Loucy (cell line): ENCODE measurements at regions not wholly inside any gene's neighbourhood (a gene's known extent, or its start where the extent isn't known, plus 50 kb on each side); places are given as distances from the start of the nearest gene placed in this dataset.

Experiments
- EZH2phosphoT487 ChIP-seq: fragments of 200-600 bp; IDR thresholded peaks from 2 replicates; pipeline ENCODE4 v1.6.1; 2018; ENCODE audit warnings: antibody characterized with exemption, mild to moderate bottlenecking, moderate library complexity, borderline replicate concordance
- TF ChIP-seq, protein P1 (sequence below): fragments of 200-600 bp; sonication (generic); conservative IDR thresholded peaks from 2 replicates; pipeline ENCODE4 v1.5.1; 2014; ENCODE audit warnings: mild to moderate bottlenecking, antibody characterized with exemption, low read length

GRCh38 chr4:188484256-188484655 is 345.0 kb downstream of the TRIML1 start:
- TF ChIP-seq, protein P1, sequence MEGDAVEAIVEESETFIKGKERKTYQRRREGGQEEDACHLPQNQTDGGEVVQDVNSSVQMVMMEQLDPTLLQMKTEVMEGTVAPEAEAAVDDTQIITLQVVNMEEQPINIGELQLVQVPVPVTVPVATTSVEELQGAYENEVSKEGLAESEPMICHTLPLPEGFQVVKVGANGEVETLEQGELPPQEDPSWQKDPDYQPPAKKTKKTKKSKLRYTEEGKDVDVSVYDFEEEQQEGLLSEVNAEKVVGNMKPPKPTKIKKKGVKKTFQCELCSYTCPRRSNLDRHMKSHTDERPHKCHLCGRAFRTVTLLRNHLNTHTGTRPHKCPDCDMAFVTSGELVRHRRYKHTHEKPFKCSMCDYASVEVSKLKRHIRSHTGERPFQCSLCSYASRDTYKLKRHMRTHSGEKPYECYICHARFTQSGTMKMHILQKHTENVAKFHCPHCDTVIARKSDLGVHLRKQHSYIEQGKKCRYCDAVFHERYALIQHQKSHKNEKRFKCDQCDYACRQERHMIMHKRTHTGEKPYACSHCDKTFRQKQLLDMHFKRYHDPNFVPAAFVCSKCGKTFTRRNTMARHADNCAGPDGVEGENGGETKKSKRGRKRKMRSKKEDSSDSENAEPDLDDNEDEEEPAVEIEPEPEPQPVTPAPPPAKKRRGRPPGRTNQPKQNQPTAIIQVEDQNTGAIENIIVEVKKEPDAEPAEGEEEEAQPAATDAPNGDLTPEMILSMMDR = no peak
- TF ChIP-seq EZH2phosphoT487 = no peak
